ENCODE measurements at regions not wholly inside any gene's neighbourhood (a gene's known extent, or its start where the extent isn't known, plus 50 kb on each side); places are given as distances from the start of the nearest gene placed in this dataset.

DNA sequence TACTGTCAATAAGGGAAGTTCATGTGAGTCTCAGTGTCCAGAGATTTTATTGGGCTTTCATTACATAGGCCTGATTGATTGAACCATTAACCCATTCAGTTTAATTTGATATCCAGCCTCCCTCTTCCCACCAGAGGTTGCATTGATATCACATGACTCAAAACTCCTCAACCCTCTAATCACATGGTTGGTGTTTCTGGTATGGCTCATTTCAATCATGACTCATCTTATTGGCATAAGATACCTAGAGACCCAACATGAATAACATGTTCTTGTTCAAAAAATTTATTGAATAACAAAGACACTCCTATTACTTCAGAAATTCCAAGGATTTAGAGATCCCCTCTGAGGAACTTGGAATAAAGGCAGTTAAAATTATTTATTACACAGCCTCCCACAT lies 982.2 kb downstream of the TLE1 start:
- Mint-ChIP-seq H3K4me1 (ENCODE audit: low read depth) (no peaks in the 10 kb centered on the region), H3K36me3 (ENCODE audit: low read depth) (no peaks in the 10 kb centered on the region), H3K27ac (no peak overlapping the region), H3K27me3 (no peaks in the 10 kb centered on the region), H3K4me3 (no peak overlapping the region), H3K9me3 (peaks cover 16% of the 10 kb centered on the region)
- H3K4me3 ChIP-seq (ENCODE audit: low read length), result no peak overlapping the region
- POLR2A ChIA-PET, result no interaction called here
- H3K36me3 ChIP-seq (ENCODE audit: insufficient read depth, low read length), result no peaks in the 10 kb centered on the region
- DNase-seq, result no peak
- CTCF ChIA-PET, result no interaction called here
- H3K27ac ChIP-seq (ENCODE audit: low read depth in 1 of 2, low read length in 2 of 2), result no peak overlapping the region
- H3K4me1 ChIP-seq (ENCODE audit: insufficient read depth, low read length), result no peaks in the 10 kb centered on the region
- TF ChIP-seq, protein P1, sequence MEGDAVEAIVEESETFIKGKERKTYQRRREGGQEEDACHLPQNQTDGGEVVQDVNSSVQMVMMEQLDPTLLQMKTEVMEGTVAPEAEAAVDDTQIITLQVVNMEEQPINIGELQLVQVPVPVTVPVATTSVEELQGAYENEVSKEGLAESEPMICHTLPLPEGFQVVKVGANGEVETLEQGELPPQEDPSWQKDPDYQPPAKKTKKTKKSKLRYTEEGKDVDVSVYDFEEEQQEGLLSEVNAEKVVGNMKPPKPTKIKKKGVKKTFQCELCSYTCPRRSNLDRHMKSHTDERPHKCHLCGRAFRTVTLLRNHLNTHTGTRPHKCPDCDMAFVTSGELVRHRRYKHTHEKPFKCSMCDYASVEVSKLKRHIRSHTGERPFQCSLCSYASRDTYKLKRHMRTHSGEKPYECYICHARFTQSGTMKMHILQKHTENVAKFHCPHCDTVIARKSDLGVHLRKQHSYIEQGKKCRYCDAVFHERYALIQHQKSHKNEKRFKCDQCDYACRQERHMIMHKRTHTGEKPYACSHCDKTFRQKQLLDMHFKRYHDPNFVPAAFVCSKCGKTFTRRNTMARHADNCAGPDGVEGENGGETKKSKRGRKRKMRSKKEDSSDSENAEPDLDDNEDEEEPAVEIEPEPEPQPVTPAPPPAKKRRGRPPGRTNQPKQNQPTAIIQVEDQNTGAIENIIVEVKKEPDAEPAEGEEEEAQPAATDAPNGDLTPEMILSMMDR (IDR thresholded peaks at IDR 0.05), result no peak
- ATAC-seq (ENCODE audit: poor library complexity), result no peak
- H3K27me3 ChIP-seq (ENCODE audit: control insufficient read depth in 1 of 2, insufficient read depth in 2 of 2, low read length in 2 of 2), result no peaks in the 10 kb centered on the region
- intact Hi-C loops (cut with DNase I, micrococcal nuclease), result no loop called here
- peaks cover 0 to 4% of the 10 kb centered on the region in 2 experiments for H3K9me3 ChIP-seq (ENCODE audit: control insufficient read depth in 1 of 2, insufficient read depth in 1 of 2, low read length in 2 of 2)

DNA sequence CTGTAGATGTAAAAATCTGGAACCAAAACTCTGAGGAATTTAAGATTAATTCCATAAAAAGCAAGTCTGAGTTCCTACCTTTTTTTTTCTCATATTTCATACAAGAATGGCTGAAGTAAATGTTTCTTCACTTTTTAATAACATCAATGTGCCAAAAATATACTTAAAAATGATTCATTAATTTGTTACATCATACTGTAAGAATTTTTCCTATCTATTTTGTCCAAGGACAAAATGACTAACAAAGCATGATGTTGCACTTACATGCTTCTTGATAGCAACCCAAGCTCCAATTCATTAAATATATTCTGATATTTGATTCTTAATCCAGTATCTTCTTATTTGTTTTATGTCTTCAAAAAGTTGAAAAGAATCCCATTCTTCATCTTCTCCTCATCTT lies 988.3 kb downstream of the TLE1 start:
- Mint-ChIP-seq H3K36me3 (ENCODE audit: low read depth) (no peaks in the 10 kb centered on the region), H3K4me1 (ENCODE audit: low read depth) (no peaks in the 10 kb centered on the region), H3K9me3 (peaks cover 11% of the 10 kb centered on the region), H3K27me3 (no peaks in the 10 kb centered on the region), H3K27ac (no peak overlapping the region), H3K4me3 (no peak overlapping the region)
- Histone ChIP-seq H3K4me3 (ENCODE audit: low read length) (no peak overlapping the region), H3K36me3 (ENCODE audit: insufficient read depth, low read length) (no peaks in the 10 kb centered on the region), H3K4me1 (ENCODE audit: insufficient read depth, low read length) (no peaks in the 10 kb centered on the region), H3K9me3 (ENCODE audit: control insufficient read depth in 1 of 2, insufficient read depth in 1 of 2, low read length in 2 of 2) (peaks cover 0 to 3% of the 10 kb centered on the region in 2 experiments), H3K27me3 (ENCODE audit: control insufficient read depth in 1 of 2, insufficient read depth in 2 of 2, low read length in 2 of 2) (no peaks in the 10 kb centered on the region), H3K27ac (ENCODE audit: low read depth in 1 of 2, low read length in 2 of 2) (no peak overlapping the region)
- ATAC-seq (ENCODE audit: poor library complexity), result no peak
- intact Hi-C loops (cut with DNase I, micrococcal nuclease), result no loop called here
- POLR2A ChIA-PET, result no interaction called here
- CTCF ChIA-PET, result no interaction called here
- no peak for DNase-seq
- TF ChIP-seq, protein P1 (IDR thresholded peaks at IDR 0.05), result no peak

DNA sequence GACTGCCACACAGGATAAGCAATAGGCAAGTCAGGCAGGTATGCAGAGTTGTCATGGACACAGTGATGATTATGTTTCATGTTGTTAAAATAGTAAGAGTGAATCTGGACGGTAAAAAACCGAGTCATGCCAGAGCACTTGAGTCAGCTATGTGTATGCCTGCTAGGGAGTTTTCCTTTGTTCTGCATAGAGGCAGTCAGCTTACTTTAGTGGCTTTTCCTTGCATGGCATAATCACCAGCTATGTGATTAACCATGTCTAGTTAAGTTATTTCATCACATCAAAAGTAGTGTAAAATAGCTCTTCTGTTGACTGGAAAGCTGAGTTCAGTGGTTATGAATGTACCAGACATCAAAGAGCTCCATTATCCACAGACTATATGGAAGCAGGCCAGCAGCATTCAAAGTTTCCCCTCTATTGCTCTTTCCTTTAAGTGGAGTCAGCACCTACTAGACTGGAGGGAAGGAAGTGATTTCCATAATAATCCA lies 989.8 kb downstream of the TLE1 start:
- ATAC-seq (ENCODE audit: poor library complexity), result no peak
- H3K4me3 ChIP-seq (ENCODE audit: low read length), result no peak overlapping the region
- no peak overlapping the region for H3K4me3 Mint-ChIP-seq
- H3K4me1 ChIP-seq (ENCODE audit: insufficient read depth, low read length), result no peaks in the 10 kb centered on the region
- no peaks in the 10 kb centered on the region for H3K36me3 ChIP-seq (ENCODE audit: insufficient read depth, low read length)
- CTCF ChIA-PET, result interaction anchor here (0.9 kb wide), 1 partner anchor 11 kb away, joined by 3 read pairs; no protein-coding TSS in a partner anchor
- H3K36me3 Mint-ChIP-seq (ENCODE audit: low read depth), result no peaks in the 10 kb centered on the region
- intact Hi-C loops (cut with DNase I, micrococcal nuclease), result no loop called here
- POLR2A ChIA-PET, result no interaction called here
- H3K9me3 ChIP-seq (ENCODE audit: control insufficient read depth in 1 of 2, insufficient read depth in 1 of 2, low read length in 2 of 2), result peaks cover 0 to 3% of the 10 kb centered on the region in 2 experiments
- no peaks in the 10 kb centered on the region for H3K27me3 Mint-ChIP-seq
- no peak overlapping the region for H3K27ac ChIP-seq (ENCODE audit: low read depth in 1 of 2, low read length in 2 of 2)
- no peaks in the 10 kb centered on the region for H3K4me1 Mint-ChIP-seq (ENCODE audit: low read depth)
- no peak for DNase-seq
- H3K27ac Mint-ChIP-seq, result no peak overlapping the region
- H3K9me3 Mint-ChIP-seq, result peaks cover 6% of the 10 kb centered on the region
- H3K27me3 ChIP-seq (ENCODE audit: control insufficient read depth in 1 of 2, insufficient read depth in 2 of 2, low read length in 2 of 2), result no peaks in the 10 kb centered on the region
- TF ChIP-seq, protein P1 (IDR thresholded peaks at IDR 0.05), result no peak

Data from CD4-positive, alpha-beta T cell (primary cell).